GM23338 (cell line): ENCODE measurements at regions not wholly inside any gene's neighbourhood (a gene's known extent, or its start where the extent isn't known, plus 50 kb on each side); places are given as distances from the start of the nearest gene placed in this dataset.

Experiments
- ATAC-seq: fragments of 200-7000 bp; cut with Tn5 transposase; 3 replicates; pipeline ENCODE4 v1.9.1; 2020
- DNase-seq: peaks from one replicate; pipeline ENCODE4 v3.0.0-alpha.2; 2015; ENCODE audit warnings: low spot score
- H2AFZ ChIP-seq: fragments of 200-600 bp; sonication (generic); 2 replicates; pipeline ENCODE4 v1.8.0; 2016; ENCODE audit warnings: antibody characterized with exemption, mild to moderate bottlenecking, moderate library complexity
- H3F3A ChIP-seq: fragments of 200-600 bp; sonication (generic); replicated peaks from 2 replicates; pipeline ENCODE4 v1.8.0; 2017; ENCODE audit warnings: antibody characterized with exemption, mixed run types, low read depth
- H3K27ac ChIP-seq: fragments of 200-600 bp; sonication (generic); 2 replicates; pipeline ENCODE4 v1.6.1; 2016; ENCODE audit warnings: low read depth
- H3K27me3 ChIP-seq: fragments of 200-600 bp; sonication (generic); 2 replicates; pipeline ENCODE4 v1.8.0; 2016; ENCODE audit warnings: mild to moderate bottlenecking, mixed run types, moderate library complexity; ENCODE audit not compliant: insufficient read depth
- H3K36me3 ChIP-seq: fragments of 200-600 bp; sonication (generic); 2 replicates; pipeline ENCODE4 v1.8.0; 2016; ENCODE audit warnings: mild to moderate bottlenecking; ENCODE audit not compliant: insufficient read depth
- H3K4me1 ChIP-seq: fragments of 200-600 bp; sonication (generic); 2 replicates; pipeline ENCODE4 v1.8.0; 2016; ENCODE audit warnings: mild to moderate bottlenecking, moderate library complexity; ENCODE audit not compliant: insufficient read depth
- H3K4me2 ChIP-seq: fragments of 200-600 bp; sonication (generic); 2 replicates; pipeline ENCODE4 v1.7.1; 2017; ENCODE audit warnings: mixed run types
- H3K4me3 ChIP-seq: fragments of 200-600 bp; sonication (generic); 2 replicates; pipeline ENCODE4 v1.6.1; 2016; ENCODE audit warnings: mixed run types
- H3K79me2 ChIP-seq: fragments of 200-600 bp; sonication (generic); replicated peaks from 2 replicates; pipeline ENCODE4 v1.8.0; 2017; ENCODE audit warnings: mild to moderate bottlenecking; ENCODE audit not compliant: insufficient read depth
- H3K9me2 ChIP-seq: fragments of 200-600 bp; sonication (generic); 2 replicates; pipeline ENCODE4 v1.8.0; 2017; ENCODE audit not compliant: insufficient read depth
- H4K20me1 ChIP-seq: fragments of 200-600 bp; sonication (generic); replicated peaks from 2 replicates; pipeline ENCODE4 v1.8.0; 2017; ENCODE audit warnings: mild to moderate bottlenecking; ENCODE audit not compliant: insufficient read depth
- H3K27ac Mint-ChIP-seq: 2 replicates; pipeline ENCODE4 v1.8.0; 2020; ENCODE audit warnings: inconsistent platforms, mild to moderate bottlenecking, moderate library complexity, mixed read lengths
- H3K27me3 Mint-ChIP-seq: 3 replicates; pipeline ENCODE4 v1.8.0; 2022; ENCODE audit warnings: low read depth, mild to moderate bottlenecking, moderate library complexity, mixed read lengths, inconsistent platforms; ENCODE audit not compliant: insufficient read depth, poor library complexity
- H3K36me3 Mint-ChIP-seq: 3 replicates; pipeline ENCODE4 v1.8.0; 2021; ENCODE audit warnings: low read depth, mild to moderate bottlenecking, inconsistent platforms, moderate library complexity, mixed read lengths
- H3K4me1 Mint-ChIP-seq: 3 replicates; pipeline ENCODE4 v1.8.0; 2020; ENCODE audit warnings: mild to moderate bottlenecking, inconsistent platforms, mixed read lengths
- H3K4me3 Mint-ChIP-seq: 3 replicates; pipeline ENCODE4 v1.8.0; 2021; ENCODE audit warnings: moderate library complexity, mild to moderate bottlenecking, inconsistent platforms, mixed read lengths
- H3K9me3 Mint-ChIP-seq: 3 replicates; pipeline ENCODE4 v1.8.0; 2020; ENCODE audit warnings: moderate library complexity, mild to moderate bottlenecking, inconsistent platforms, mixed read lengths
- CREB1 ChIP-seq: fragments of 250-450 bp; sonication (Bioruptor Pico); IDR thresholded peaks from 2 replicates; pipeline ENCODE4 v1.5.0; 2020; ENCODE audit warnings: low read depth, mild to moderate bottlenecking, moderate library complexity
- EZH2 ChIP-seq: fragments of 200-600 bp; sonication (generic); IDR thresholded peaks from one replicate; pipeline ENCODE4 v1.8.0; 2017; ENCODE audit warnings: antibody characterized with exemption, mild to moderate bottlenecking, low read depth; ENCODE audit not compliant: unreplicated experiment
- EZH2phosphoT487 ChIP-seq: fragments of 200-600 bp; sonication (generic); IDR thresholded peaks from one replicate; pipeline ENCODE4 v1.8.1; 2018; ENCODE audit warnings: antibody characterized with exemption; ENCODE audit not compliant: unreplicated experiment
- JUNB ChIP-seq: IDR thresholded peaks from one replicate; pipeline ENCODE4 v1.6.1; 2016; ENCODE audit warnings: antibody characterized with exemption; ENCODE audit not compliant: unreplicated experiment
- NANOG ChIP-seq: IDR thresholded peaks from 2 replicates; pipeline ENCODE4 v1.6.1; 2016; ENCODE audit warnings: antibody characterized with exemption, borderline replicate concordance
- POLR2AphosphoS5 ChIP-seq: IDR thresholded peaks from 2 replicates; pipeline ENCODE4 v1.6.1; 2016; ENCODE audit warnings: antibody characterized with exemption, low read depth
- STAT1 ChIP-seq: IDR thresholded peaks from one replicate; pipeline ENCODE4 v1.6.1; 2016; ENCODE audit warnings: antibody characterized with exemption; ENCODE audit not compliant: unreplicated experiment
- ZNF114 ChIP-seq: fragments of 250-450 bp; sonication (Bioruptor Pico); IDR thresholded peaks from 2 replicates; pipeline ENCODE4 v1.5.0; 2020; ENCODE audit warnings: mild to moderate bottlenecking, moderate library complexity
- ZNF331 ChIP-seq: fragments of 250-450 bp; sonication (Bioruptor Pico); IDR thresholded peaks from 2 replicates; pipeline ENCODE4 v1.5.0; 2020; ENCODE audit warnings: low read depth, mild to moderate bottlenecking, moderate library complexity
- TF ChIP-seq, protein P1 (sequence below), 2 experiments: fragments of 200-600 bp in 1 of 2; sonication (generic) in 1 of 2; conservative IDR thresholded peaks; 2 replicates each; pipeline versions ENCODE4 v1.5.1 to v1.6.1; 2016 to 2017; ENCODE audit warnings: antibody characterized with exemption in 2 of 2, low read depth in 2 of 2, mild to moderate bottlenecking in 2 of 2, moderate library complexity in 1 of 2
- TF ChIP-seq, protein P2 (sequence below): fragments of 250-450 bp; sonication (Bioruptor Pico); IDR thresholded peaks from 2 replicates; pipeline ENCODE4 v1.5.0; 2020; ENCODE audit warnings: mild to moderate bottlenecking, moderate library complexity
- TF ChIP-seq, protein P3 (sequence below): IDR thresholded peaks from 2 replicates; pipeline ENCODE4 v1.6.1; 2016; ENCODE audit warnings: antibody characterized with exemption
- TF ChIP-seq, protein P4 (sequence below): IDR thresholded peaks from one replicate; pipeline ENCODE4 v1.6.1; 2018; ENCODE audit warnings: antibody characterized with exemption; ENCODE audit not compliant: unreplicated experiment

DNA sequence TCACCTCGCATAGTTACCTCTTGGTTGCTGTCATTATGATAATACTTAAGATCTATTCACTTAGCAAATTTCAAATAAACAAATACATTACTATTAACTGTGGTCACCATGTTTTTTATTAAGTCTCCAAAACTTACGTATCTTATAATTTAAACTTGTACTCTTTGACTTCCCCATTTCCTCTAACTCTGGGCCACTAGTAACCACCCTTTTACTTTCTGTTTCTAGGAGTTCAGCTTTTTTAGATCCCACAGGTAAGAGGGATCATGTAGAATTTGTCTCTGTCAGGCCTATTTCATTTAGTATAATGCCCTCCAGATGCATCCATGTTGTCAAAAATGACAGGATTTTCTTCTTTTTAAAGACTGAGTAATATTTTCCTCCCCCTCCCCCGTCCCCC lies 212.4 kb upstream of the C11orf87 start:
- no peaks in the 10 kb centered on the region for H3K36me3 ChIP-seq
- Mint-ChIP-seq H3K4me3 (no peak overlapping the region), H3K27ac (no peak overlapping the region), H3K4me1 (no peaks in the 10 kb centered on the region), H3K9me3 (peaks cover 17% of the 10 kb centered on the region), H3K36me3 (peaks cover 6% of the 10 kb centered on the region; the same call in 2 of the 3 replicates), H3K27me3 (no peaks in the 10 kb centered on the region)
- no peak for ATAC-seq
- no peak overlapping the region for H2AFZ ChIP-seq
- H3K9me2 ChIP-seq = no peaks in the 10 kb centered on the region; the same call in 1 of the 2 replicates
- no peak overlapping the region for H3K4me3 ChIP-seq
- no peaks in the 10 kb centered on the region for H3K79me2 ChIP-seq
- H3K27ac ChIP-seq = no peak overlapping the region
- TF ChIP-seq JUNB = no peak
- TF ChIP-seq, protein P1, sequence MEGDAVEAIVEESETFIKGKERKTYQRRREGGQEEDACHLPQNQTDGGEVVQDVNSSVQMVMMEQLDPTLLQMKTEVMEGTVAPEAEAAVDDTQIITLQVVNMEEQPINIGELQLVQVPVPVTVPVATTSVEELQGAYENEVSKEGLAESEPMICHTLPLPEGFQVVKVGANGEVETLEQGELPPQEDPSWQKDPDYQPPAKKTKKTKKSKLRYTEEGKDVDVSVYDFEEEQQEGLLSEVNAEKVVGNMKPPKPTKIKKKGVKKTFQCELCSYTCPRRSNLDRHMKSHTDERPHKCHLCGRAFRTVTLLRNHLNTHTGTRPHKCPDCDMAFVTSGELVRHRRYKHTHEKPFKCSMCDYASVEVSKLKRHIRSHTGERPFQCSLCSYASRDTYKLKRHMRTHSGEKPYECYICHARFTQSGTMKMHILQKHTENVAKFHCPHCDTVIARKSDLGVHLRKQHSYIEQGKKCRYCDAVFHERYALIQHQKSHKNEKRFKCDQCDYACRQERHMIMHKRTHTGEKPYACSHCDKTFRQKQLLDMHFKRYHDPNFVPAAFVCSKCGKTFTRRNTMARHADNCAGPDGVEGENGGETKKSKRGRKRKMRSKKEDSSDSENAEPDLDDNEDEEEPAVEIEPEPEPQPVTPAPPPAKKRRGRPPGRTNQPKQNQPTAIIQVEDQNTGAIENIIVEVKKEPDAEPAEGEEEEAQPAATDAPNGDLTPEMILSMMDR (conservative IDR thresholded peaks at IDR 0.05; ENCODE audit: low read depth in 2 of 2) = no peak
- TF ChIP-seq ZNF331 (CRISPR knock-in tag) = no peak
- TF ChIP-seq EZH2phosphoT487 = no peak
- TF ChIP-seq EZH2 = no peak
- TF ChIP-seq POLR2AphosphoS5 = no peak
- no peak for TF ChIP-seq STAT1
- TF ChIP-seq, protein P2, sequence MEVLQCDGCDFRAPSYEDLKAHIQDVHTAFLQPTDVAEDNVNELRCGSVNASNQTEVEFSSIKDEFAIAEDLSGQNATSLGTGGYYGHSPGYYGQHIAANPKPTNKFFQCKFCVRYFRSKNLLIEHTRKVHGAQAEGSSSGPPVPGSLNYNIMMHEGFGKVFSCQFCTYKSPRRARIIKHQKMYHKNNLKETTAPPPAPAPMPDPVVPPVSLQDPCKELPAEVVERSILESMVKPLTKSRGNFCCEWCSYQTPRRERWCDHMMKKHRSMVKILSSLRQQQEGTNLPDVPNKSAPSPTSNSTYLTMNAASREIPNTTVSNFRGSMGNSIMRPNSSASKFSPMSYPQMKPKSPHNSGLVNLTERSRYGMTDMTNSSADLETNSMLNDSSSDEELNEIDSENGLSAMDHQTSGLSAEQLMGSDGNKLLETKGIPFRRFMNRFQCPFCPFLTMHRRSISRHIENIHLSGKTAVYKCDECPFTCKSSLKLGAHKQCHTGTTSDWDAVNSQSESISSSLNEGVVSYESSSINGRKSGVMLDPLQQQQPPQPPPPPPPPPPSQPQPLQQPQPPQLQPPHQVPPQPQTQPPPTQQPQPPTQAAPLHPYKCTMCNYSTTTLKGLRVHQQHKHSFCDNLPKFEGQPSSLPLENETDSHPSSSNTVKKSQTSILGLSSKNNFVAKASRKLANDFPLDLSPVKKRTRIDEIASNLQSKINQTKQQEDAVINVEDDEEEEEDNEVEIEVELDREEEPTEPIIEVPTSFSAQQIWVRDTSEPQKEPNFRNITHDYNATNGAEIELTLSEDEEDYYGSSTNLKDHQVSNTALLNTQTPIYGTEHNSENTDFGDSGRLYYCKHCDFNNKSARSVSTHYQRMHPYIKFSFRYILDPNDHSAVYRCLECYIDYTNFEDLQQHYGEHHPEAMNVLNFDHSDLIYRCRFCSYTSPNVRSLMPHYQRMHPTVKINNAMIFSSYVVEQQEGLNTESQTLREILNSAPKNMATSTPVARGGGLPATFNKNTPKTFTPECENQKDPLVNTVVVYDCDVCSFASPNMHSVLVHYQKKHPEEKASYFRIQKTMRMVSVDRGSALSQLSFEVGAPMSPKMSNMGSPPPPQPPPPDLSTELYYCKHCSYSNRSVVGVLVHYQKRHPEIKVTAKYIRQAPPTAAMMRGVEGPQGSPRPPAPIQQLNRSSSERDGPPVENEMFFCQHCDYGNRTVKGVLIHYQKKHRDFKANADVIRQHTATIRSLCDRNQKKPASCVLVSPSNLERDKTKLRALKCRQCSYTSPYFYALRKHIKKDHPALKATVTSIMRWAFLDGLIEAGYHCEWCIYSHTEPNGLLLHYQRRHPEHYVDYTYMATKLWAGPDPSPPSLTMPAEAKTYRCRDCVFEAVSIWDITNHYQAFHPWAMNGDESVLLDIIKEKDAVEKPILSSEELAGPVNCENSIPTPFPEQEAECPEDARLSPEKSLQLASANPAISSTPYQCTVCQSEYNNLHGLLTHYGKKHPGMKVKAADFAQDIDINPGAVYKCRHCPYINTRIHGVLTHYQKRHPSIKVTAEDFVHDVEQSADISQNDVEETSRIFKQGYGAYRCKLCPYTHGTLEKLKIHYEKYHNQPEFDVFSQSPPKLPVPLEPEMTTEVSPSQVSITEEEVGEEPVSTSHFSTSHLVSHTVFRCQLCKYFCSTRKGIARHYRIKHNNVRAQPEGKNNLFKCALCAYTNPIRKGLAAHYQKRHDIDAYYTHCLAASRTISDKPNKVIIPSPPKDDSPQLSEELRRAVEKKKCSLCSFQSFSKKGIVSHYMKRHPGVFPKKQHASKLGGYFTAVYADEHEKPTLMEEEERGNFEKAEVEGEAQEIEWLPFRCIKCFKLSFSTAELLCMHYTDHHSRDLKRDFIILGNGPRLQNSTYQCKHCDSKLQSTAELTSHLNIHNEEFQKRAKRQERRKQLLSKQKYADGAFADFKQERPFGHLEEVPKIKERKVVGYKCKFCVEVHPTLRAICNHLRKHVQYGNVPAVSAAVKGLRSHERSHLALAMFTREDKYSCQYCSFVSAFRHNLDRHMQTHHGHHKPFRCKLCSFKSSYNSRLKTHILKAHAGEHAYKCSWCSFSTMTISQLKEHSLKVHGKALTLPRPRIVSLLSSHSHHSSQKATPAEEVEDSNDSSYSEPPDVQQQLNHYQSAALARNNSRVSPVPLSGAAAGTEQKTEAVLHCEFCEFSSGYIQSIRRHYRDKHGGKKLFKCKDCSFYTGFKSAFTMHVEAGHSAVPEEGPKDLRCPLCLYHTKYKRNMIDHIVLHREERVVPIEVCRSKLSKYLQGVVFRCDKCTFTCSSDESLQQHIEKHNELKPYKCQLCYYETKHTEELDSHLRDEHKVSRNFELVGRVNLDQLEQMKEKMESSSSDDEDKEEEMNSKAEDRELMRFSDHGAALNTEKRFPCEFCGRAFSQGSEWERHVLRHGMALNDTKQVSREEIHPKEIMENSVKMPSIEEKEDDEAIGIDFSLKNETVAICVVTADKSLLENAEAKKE (CRISPR knock-in tag) = no peak
- TF ChIP-seq, protein P3, sequence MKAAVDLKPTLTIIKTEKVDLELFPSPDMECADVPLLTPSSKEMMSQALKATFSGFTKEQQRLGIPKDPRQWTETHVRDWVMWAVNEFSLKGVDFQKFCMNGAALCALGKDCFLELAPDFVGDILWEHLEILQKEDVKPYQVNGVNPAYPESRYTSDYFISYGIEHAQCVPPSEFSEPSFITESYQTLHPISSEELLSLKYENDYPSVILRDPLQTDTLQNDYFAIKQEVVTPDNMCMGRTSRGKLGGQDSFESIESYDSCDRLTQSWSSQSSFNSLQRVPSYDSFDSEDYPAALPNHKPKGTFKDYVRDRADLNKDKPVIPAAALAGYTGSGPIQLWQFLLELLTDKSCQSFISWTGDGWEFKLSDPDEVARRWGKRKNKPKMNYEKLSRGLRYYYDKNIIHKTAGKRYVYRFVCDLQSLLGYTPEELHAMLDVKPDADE = no peak
- no peak for TF ChIP-seq ZNF114 (CRISPR knock-in tag)
- TF ChIP-seq NANOG = no peak
- TF ChIP-seq CREB1 (CRISPR knock-in tag) = no peak
- TF ChIP-seq, protein P4, sequence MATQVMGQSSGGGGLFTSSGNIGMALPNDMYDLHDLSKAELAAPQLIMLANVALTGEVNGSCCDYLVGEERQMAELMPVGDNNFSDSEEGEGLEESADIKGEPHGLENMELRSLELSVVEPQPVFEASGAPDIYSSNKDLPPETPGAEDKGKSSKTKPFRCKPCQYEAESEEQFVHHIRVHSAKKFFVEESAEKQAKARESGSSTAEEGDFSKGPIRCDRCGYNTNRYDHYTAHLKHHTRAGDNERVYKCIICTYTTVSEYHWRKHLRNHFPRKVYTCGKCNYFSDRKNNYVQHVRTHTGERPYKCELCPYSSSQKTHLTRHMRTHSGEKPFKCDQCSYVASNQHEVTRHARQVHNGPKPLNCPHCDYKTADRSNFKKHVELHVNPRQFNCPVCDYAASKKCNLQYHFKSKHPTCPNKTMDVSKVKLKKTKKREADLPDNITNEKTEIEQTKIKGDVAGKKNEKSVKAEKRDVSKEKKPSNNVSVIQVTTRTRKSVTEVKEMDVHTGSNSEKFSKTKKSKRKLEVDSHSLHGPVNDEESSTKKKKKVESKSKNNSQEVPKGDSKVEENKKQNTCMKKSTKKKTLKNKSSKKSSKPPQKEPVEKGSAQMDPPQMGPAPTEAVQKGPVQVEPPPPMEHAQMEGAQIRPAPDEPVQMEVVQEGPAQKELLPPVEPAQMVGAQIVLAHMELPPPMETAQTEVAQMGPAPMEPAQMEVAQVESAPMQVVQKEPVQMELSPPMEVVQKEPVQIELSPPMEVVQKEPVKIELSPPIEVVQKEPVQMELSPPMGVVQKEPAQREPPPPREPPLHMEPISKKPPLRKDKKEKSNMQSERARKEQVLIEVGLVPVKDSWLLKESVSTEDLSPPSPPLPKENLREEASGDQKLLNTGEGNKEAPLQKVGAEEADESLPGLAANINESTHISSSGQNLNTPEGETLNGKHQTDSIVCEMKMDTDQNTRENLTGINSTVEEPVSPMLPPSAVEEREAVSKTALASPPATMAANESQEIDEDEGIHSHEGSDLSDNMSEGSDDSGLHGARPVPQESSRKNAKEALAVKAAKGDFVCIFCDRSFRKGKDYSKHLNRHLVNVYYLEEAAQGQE = no peak
- H3K4me1 ChIP-seq = no peaks in the 10 kb centered on the region
- no peak for DNase-seq
- no peaks in the 10 kb centered on the region for H3F3A ChIP-seq
- H3K27me3 ChIP-seq = no peaks in the 10 kb centered on the region
- no peaks in the 10 kb centered on the region for H4K20me1 ChIP-seq
- no peak overlapping the region for H3K4me2 ChIP-seq
